ENCODE measurements at regions not wholly inside any gene's neighbourhood (a gene's known extent, or its start where the extent isn't known, plus 50 kb on each side); places are given as distances from the start of the nearest gene placed in this dataset.

DNA sequence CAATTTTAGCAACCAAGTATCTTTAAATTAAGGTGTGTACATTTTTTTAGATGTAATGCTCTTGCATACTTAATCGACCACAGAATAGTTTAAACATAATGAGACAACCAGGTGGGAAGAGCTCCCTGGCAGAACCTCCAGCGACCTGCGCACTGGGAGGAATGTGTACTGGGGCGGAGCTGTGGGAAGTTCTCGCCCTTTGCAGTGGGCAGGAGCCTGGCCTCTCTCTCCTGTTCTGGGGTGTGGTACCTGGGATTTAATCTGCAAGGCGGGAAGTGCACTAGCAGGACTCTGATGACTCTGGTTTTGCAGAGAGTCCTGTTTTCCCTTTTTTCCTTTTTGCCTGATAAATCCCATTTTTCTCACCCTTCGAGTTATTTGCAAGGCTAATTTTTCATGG is 150.7 kb downstream of the SLC28A3 start:
- Histone ChIP-seq H3K4me1 (ENCODE audit: control insufficient read depth in 1 of 2, insufficient read depth in 2 of 2, low read length in 2 of 2) (no peaks in the 10 kb centered on the region), H3K4me2 (ENCODE audit: low read length) (no peak overlapping the region), H2AFZ (ENCODE audit: low read depth, low read length, poor library complexity, severe bottlenecking) (no peak overlapping the region), H3K4me3 (replicated peaks in 1 of 2; ENCODE audit: low read depth in 1 of 2, low read length in 2 of 2) (no peak overlapping the region), H3K9me3 (ENCODE audit: control insufficient read depth in 1 of 2, insufficient read depth in 1 of 2, low read depth in 1 of 2, low read length in 2 of 2) (no peaks in the 10 kb centered on the region), H3K9me2 (ENCODE audit: insufficient read depth) (no peaks in the 10 kb centered on the region), H3K27ac (ENCODE audit: low read depth, low read length) (no peak overlapping the region), H3K9ac (ENCODE audit: low read length) (no peak overlapping the region), H3K79me2 (ENCODE audit: insufficient read depth, low read length) (no peaks in the 10 kb centered on the region), H4K20me1 (ENCODE audit: insufficient read depth) (no peaks in the 10 kb centered on the region), H3K36me3 (ENCODE audit: control insufficient read depth in 1 of 2, insufficient read depth in 2 of 2, low read length in 2 of 2) (no peaks in the 10 kb centered on the region), H3K27me3 (ENCODE audit: insufficient read depth, low read length) (0 out of 2 replicates have a peak, but pooled peaks cover 6% of the 10 kb centered on the region)
- intact Hi-C loops (cut with micrococcal nuclease): no loop called here
- no peak for ATAC-seq
- TF ChIP-seq CEBPB (IDR thresholded peaks at IDR 0.05; ENCODE audit: low read depth) (no peak), SP1 (IDR thresholded peaks at IDR 0.05; ENCODE audit: low read depth) (no peak), ZNF274 (IDR thresholded peaks at IDR 0.05; ENCODE audit: low read depth, low read length) (no peak), FOSL1 (IDR thresholded peaks at IDR 0.05; ENCODE audit: low read depth) (no peak), ZFX (IDR thresholded peaks at IDR 0.05) (no peak), RAD21 (IDR thresholded peaks at IDR 0.05; ENCODE audit: low read depth) (no peak), ELF1 (IDR thresholded peaks at IDR 0.05; ENCODE audit: borderline replicate concordance, low read depth) (no peak), EZH2phosphoT487 (IDR thresholded peaks at IDR 0.05; ENCODE audit: borderline replicate concordance) (no peak), POLR2A (IDR thresholded peaks at IDR 0.05; ENCODE audit: borderline replicate concordance, extremely low read depth, insufficient read depth, insufficient read length) (no peak), JUND (IDR thresholded peaks at IDR 0.05) (no peak), EGR1 (IDR thresholded peaks at IDR 0.05; ENCODE audit: low read depth) (no peak), EZH2 (IDR thresholded peaks at IDR 0.05) (no peak), TCF7L2 (IDR thresholded peaks at IDR 0.05; ENCODE audit: borderline replicate concordance, extremely low read depth, insufficient read depth, insufficient read length) (no peak)
- TF ChIP-seq, protein P1, sequence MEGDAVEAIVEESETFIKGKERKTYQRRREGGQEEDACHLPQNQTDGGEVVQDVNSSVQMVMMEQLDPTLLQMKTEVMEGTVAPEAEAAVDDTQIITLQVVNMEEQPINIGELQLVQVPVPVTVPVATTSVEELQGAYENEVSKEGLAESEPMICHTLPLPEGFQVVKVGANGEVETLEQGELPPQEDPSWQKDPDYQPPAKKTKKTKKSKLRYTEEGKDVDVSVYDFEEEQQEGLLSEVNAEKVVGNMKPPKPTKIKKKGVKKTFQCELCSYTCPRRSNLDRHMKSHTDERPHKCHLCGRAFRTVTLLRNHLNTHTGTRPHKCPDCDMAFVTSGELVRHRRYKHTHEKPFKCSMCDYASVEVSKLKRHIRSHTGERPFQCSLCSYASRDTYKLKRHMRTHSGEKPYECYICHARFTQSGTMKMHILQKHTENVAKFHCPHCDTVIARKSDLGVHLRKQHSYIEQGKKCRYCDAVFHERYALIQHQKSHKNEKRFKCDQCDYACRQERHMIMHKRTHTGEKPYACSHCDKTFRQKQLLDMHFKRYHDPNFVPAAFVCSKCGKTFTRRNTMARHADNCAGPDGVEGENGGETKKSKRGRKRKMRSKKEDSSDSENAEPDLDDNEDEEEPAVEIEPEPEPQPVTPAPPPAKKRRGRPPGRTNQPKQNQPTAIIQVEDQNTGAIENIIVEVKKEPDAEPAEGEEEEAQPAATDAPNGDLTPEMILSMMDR (IDR thresholded peaks at IDR 0.05 in 2 of 3, conservative IDR thresholded peaks at IDR 0.05 in 1 of 3; ENCODE audit: borderline replicate concordance in 1 of 3, insufficient read depth in 1 of 3, low read depth in 2 of 3, low read length in 2 of 3): no peak
- TF ChIP-seq, protein P2, sequence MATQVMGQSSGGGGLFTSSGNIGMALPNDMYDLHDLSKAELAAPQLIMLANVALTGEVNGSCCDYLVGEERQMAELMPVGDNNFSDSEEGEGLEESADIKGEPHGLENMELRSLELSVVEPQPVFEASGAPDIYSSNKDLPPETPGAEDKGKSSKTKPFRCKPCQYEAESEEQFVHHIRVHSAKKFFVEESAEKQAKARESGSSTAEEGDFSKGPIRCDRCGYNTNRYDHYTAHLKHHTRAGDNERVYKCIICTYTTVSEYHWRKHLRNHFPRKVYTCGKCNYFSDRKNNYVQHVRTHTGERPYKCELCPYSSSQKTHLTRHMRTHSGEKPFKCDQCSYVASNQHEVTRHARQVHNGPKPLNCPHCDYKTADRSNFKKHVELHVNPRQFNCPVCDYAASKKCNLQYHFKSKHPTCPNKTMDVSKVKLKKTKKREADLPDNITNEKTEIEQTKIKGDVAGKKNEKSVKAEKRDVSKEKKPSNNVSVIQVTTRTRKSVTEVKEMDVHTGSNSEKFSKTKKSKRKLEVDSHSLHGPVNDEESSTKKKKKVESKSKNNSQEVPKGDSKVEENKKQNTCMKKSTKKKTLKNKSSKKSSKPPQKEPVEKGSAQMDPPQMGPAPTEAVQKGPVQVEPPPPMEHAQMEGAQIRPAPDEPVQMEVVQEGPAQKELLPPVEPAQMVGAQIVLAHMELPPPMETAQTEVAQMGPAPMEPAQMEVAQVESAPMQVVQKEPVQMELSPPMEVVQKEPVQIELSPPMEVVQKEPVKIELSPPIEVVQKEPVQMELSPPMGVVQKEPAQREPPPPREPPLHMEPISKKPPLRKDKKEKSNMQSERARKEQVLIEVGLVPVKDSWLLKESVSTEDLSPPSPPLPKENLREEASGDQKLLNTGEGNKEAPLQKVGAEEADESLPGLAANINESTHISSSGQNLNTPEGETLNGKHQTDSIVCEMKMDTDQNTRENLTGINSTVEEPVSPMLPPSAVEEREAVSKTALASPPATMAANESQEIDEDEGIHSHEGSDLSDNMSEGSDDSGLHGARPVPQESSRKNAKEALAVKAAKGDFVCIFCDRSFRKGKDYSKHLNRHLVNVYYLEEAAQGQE (IDR thresholded peaks at IDR 0.05; ENCODE audit: low read depth): no peak
- CTCF ChIA-PET: no interaction called here
- BruUV-seq (replicated peaks): no TSS peak
- POLR2A ChIA-PET: no interaction called here
- no peak for DNase-seq (ENCODE audit: low read depth, low spot score)
- RAD21 ChIA-PET (ENCODE audit: low non-redundant PET in 1 of 2, low total read pairs in 2 of 2, uncharacterized antibody in 2 of 2, unreplicated experiment in 2 of 2): interaction anchor here in 1 of 2 experiments (0.6 kb wide), 1 partner anchor 35 kb away, joined by 7 read pairs; no protein-coding TSS in a partner anchor

All from HCT116 (cell line).